OCI-LY3 (cell line): ENCODE measurements at regions not wholly inside any gene's neighbourhood (a gene's known extent, or its start where the extent isn't known, plus 50 kb on each side); places are given as distances from the start of the nearest gene placed in this dataset.

Source experiments
- H2AFZ ChIP-seq: fragments of 200-600, 300-600 bp; shearing (Covaris generic); 2 replicates; pipeline ENCODE4 v1.6.0; 2014; ENCODE audit warnings: antibody characterized with exemption, low read depth, low read length
- H3K27ac ChIP-seq: fragments of 200-600, 300-600 bp; sonication (generic); 2 replicates; pipeline ENCODE4 v1.5.1; 2014; ENCODE audit warnings: mild to moderate bottlenecking, low read length, moderate library complexity, mixed read lengths
- H3K27me3 ChIP-seq: fragments of 200-600, 300-600 bp; sonication (generic); 2 replicates; pipeline ENCODE4 v1.6.1; 2014; ENCODE audit warnings: low read depth, low read length, mixed read lengths
- H3K36me3 ChIP-seq: fragments of 200-600, 300-600 bp; sonication (generic); replicated peaks from 2 replicates; pipeline ENCODE3; 2014; ENCODE audit warnings: low read depth, low read length, mixed read lengths
- H3K4me1 ChIP-seq: fragments of 300-600, 200-600 bp; sonication (generic); 2 replicates; pipeline ENCODE4 v1.6.1; 2014; ENCODE audit warnings: low read length, mixed read lengths
- H3K4me2 ChIP-seq: fragments of 200-600, 300-600 bp; sonication (generic); 2 replicates; pipeline ENCODE4 v1.6.1; 2014; ENCODE audit warnings: low read length, mixed read lengths
- H3K4me3 ChIP-seq: fragments of 300-600, 200-600 bp; sonication (generic); 2 replicates; pipeline ENCODE4 v1.5.1; 2014; ENCODE audit warnings: antibody characterized with exemption, mild to moderate bottlenecking, low read length, moderate library complexity
- H3K79me2 ChIP-seq: fragments of 300-600, 200-600 bp; shearing (Covaris generic); 2 replicates; pipeline ENCODE4 v1.6.1; 2014; ENCODE audit warnings: mild to moderate bottlenecking, low read length, mixed read lengths
- H3K9ac ChIP-seq: fragments of 300-600, 200-600 bp; shearing (Covaris generic); 2 replicates; pipeline ENCODE4 v1.6.0; 2014; ENCODE audit warnings: mild to moderate bottlenecking, low read length, moderate library complexity
- H3K9me3 ChIP-seq: fragments of 200-600, 300-600 bp; shearing (Covaris generic); 2 replicates; pipeline ENCODE4 v1.6.1; 2014; ENCODE audit warnings: low read length, mixed read lengths; ENCODE audit not compliant: insufficient read depth
- H4K20me1 ChIP-seq: fragments of 200-600, 300-600 bp; sonication (generic); 2 replicates; pipeline ENCODE4 v1.6.1; 2016; ENCODE audit warnings: low read length, mixed read lengths; ENCODE audit not compliant: insufficient read depth
- CTCF ChIP-seq: fragments of 200-600, 300-600 bp; sonication (generic); IDR thresholded peaks from 2 replicates; pipeline ENCODE4 v1.5.1; 2014; ENCODE audit warnings: antibody characterized with exemption, low read length, low read depth
- EZH2phosphoT487 ChIP-seq: fragments of 200-600 bp; shearing (Covaris generic); IDR thresholded peaks from 2 replicates; pipeline ENCODE4 v1.6.1; 2018; ENCODE audit warnings: antibody characterized with exemption, mixed run types, low read depth

DNA sequence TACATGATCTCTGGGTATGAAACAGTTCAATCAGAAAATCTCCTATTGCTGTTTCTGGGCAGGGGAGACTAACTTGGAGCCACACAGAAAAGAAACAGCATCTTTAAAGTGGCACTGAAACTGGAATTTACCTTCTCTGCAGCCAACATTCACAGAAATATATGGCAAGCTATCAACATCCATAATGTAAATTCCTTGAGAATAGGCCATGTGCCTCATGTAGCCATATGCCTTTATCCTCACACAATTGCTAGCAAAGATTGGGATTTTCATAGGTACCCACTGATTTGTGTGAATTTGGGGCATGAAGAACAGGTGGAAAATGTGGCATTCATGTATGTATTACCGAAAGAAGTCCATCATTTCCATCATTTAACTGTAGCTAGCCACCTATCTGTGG lies 386.3 kb upstream of the TMCO5A start:
- TF ChIP-seq EZH2phosphoT487 (no peak), CTCF (no peak)
- no peaks in the 10 kb centered on the region for H3K79me2 ChIP-seq
- no peaks in the 10 kb centered on the region for H3K4me1 ChIP-seq

GRCh38 chr15:37550360-37551024 lies 383.9 kb upstream of the TMCO5A start:
- no peaks in the 10 kb centered on the region for H3K9me3 ChIP-seq
- no peak overlapping the region for H3K4me3 ChIP-seq
- H3K4me1 ChIP-seq, result no peaks in the 10 kb centered on the region
- H3K4me2 ChIP-seq, result no peak overlapping the region
- H3K27me3 ChIP-seq, result no peaks in the 10 kb centered on the region
- no peak for TF ChIP-seq CTCF
- TF ChIP-seq EZH2phosphoT487, result no peak
- H4K20me1 ChIP-seq, result no peaks in the 10 kb centered on the region
- no peak overlapping the region for H2AFZ ChIP-seq
- H3K27ac ChIP-seq, result no peak overlapping the region
- no peaks in the 10 kb centered on the region for H3K79me2 ChIP-seq
- H3K36me3 ChIP-seq, result no peaks in the 10 kb centered on the region
- no peak overlapping the region for H3K9ac ChIP-seq

More for the DNA sequence above, 386.3 kb upstream of the TMCO5A start:
- Histone ChIP-seq H3K9me3 (no peaks in the 10 kb centered on the region), H3K27ac (no peak overlapping the region), H3K4me2 (no peak overlapping the region), H3K4me3 (no peak overlapping the region), H3K36me3 (no peaks in the 10 kb centered on the region), H2AFZ (no peak overlapping the region), H4K20me1 (no peaks in the 10 kb centered on the region), H3K27me3 (no peaks in the 10 kb centered on the region), H3K9ac (no peak overlapping the region)

- Histone ChIP-seq H3K36me3 (no peaks in the 10 kb centered on the region), H3K9me3 (no peaks in the 10 kb centered on the region), H3K27ac (no peak overlapping the region), H3K4me3 (no peak overlapping the region), H3K27me3 (no peaks in the 10 kb centered on the region), H3K4me2 (no peak overlapping the region), H2AFZ (no peak overlapping the region), H3K79me2 (no peaks in the 10 kb centered on the region), H3K4me1 (no peaks in the 10 kb centered on the region), H4K20me1 (no peaks in the 10 kb centered on the region), H3K9ac (no peak overlapping the region)
- TF ChIP-seq CTCF, result no peak
Measured at GRCh38 chr15:37572401-37572800, 362.0 kb upstream of the TMCO5A start.

- Histone ChIP-seq H3K79me2 (no peaks in the 10 kb centered on the region), H3K4me3 (no peak overlapping the region), H4K20me1 (no peaks in the 10 kb centered on the region), H3K9ac (no peak overlapping the region), H3K9me3 (no peaks in the 10 kb centered on the region), H3K27ac (no peak overlapping the region), H3K27me3 (no peaks in the 10 kb centered on the region), H3K36me3 (no peaks in the 10 kb centered on the region), H2AFZ (no peak overlapping the region), H3K4me1 (no peaks in the 10 kb centered on the region), H3K4me2 (no peak overlapping the region)
- no peak for TF ChIP-seq CTCF
- no peak for TF ChIP-seq EZH2phosphoT487
Measured at GRCh38 chr15:37574985-37575384, 359.5 kb upstream of the TMCO5A start.
